Body of pancreas (tissue), 4 donors: ENCODE measurements at regions not wholly inside any gene's neighbourhood (a gene's known extent, or its start where the extent isn't known, plus 50 kb on each side); places are given as distances from the start of the nearest gene placed in this dataset.

Source experiments
- ATAC-seq: fragments of 150-250 bp; one replicate; pipeline ENCODE4 v1.9.1; 2016
- DNase-seq, 4 donors: peaks; one replicate each; pipeline ENCODE4 v3.0.0-alpha.2; 2019
- H3K27ac ChIP-seq, 4 donors: fragments of 200-600 bp; sonication (generic); 1 replicate in 3 of 4; 2 replicates in 1 of 4; pipeline versions ENCODE4 v1.5.1 to v1.6.1; 2016 to 2019; ENCODE audit warnings: mild to moderate bottlenecking in 1 of 4, mixed read lengths in 1 of 4, moderate library complexity in 1 of 4
- H3K27me3 ChIP-seq, 2 donors: fragments of 200-600 bp; sonication (generic); one replicate each; pipeline ENCODE4 v1.6.0; 2016; ENCODE audit warnings: mild to moderate bottlenecking in 1 of 2
- H3K36me3 ChIP-seq, 2 donors: fragments of 200-600 bp; sonication (generic); replicated peaks in 1 of 2; 2 replicates each; pipeline ENCODE4 v1.5.1; 2016; ENCODE audit warnings: low read depth in 2 of 2; ENCODE audit not compliant: insufficient read depth in 1 of 2
- H3K4me1 ChIP-seq: fragments of 200-600 bp; sonication (generic); one replicate; pipeline ENCODE4 v1.6.0; 2016
- H3K4me3 ChIP-seq, 2 donors: fragments of 200-600 bp; sonication (generic); 1 replicate in 1 of 2; 2 replicates in 1 of 2; pipeline ENCODE4 v1.5.1; 2016 to 2019
- H3K9me3 ChIP-seq, 3 donors: fragments of 200-600 bp; sonication (generic); 1 replicate in 2 of 3; 2 replicates in 1 of 3; pipeline ENCODE4 v1.5.1; 2016
- CTCF ChIP-seq, 7 experiments: fragments of 450-650 bp in 4 of 7; fragments of 200-600 bp in 3 of 7; sonication (generic) in 3 of 7; IDR thresholded peaks; one replicate each; pipeline ENCODE4 v1.5.1; 2016 to 2019; ENCODE audit warnings: antibody characterized with exemption in 7 of 7
- POLR2A ChIP-seq, 3 donors: fragments of 450-650 bp; IDR thresholded peaks; one replicate each; pipeline ENCODE4 v1.6.1; 2016; ENCODE audit warnings: antibody characterized with exemption in 3 of 3, mild to moderate bottlenecking in 2 of 3
- WGBS, 2 donors: methylation state at CpG; one replicate each; pipeline ENCODE4 v1.1.5; 2017; 5-methylcytosine and 5-hydroxymethylcytosine counted together
- intact Hi-C: fragments of 100-400 bp; cut with DNase I; formaldehyde crosslinking; loops from one replicate; pipeline ENCODE4 v1.15.1; 2023

- Histone ChIP-seq H3K27me3 (no peaks in the 10 kb centered on the region), H3K4me1 (no peaks in the 10 kb centered on the region), H3K36me3 (no peaks in the 10 kb centered on the region), H3K9me3 (no peaks in the 10 kb centered on the region), H3K4me3 (no peak overlapping the region), H3K27ac (no peak overlapping the region)
- TF ChIP-seq POLR2A (IDR thresholded peaks at IDR 0.05): no peak
- DNase-seq (no peak), ATAC-seq (no peak)
- 93 to 96% methylated on average over 1 of the region's 1 CpG for WGBS, 2 donors
- intact Hi-C loops: no loop called here
Observed at GRCh38 chr10:8230902-8231301, 176.4 kb downstream of the GATA3 start.

GRCh38 chr10:8233049-8233448 lies 178.6 kb downstream of the GATA3 start:
- Histone ChIP-seq H3K27ac (no peak overlapping the region), H3K4me1 (no peaks in the 10 kb centered on the region), H3K27me3 (no peaks in the 10 kb centered on the region), H3K4me3 (no peak overlapping the region), H3K9me3 (no peaks in the 10 kb centered on the region), H3K36me3 (no peaks in the 10 kb centered on the region)
- DNase-seq (no peak), ATAC-seq (no peak)
- TF ChIP-seq POLR2A (IDR thresholded peaks at IDR 0.05) (no peak), CTCF (IDR thresholded peaks at IDR 0.05) (no peak)
- 54 to 67% methylated on average over 3 of the region's 3 CpGs for WGBS, 2 donors
- intact Hi-C loops: no loop called here

- DNase-seq: no peak
- ATAC-seq: no peak
- no peak for TF ChIP-seq CTCF (IDR thresholded peaks at IDR 0.05)
- no peak for TF ChIP-seq POLR2A (IDR thresholded peaks at IDR 0.05)
- 55 to 69% methylated on average over 7 of the region's 7 CpGs for WGBS, 2 donors
- H3K9me3 ChIP-seq: no peaks in the 10 kb centered on the region
- H3K4me3 ChIP-seq: no peak overlapping the region
- H3K27ac ChIP-seq: no peak overlapping the region
- intact Hi-C loops: no loop called here
- no peaks in the 10 kb centered on the region for H3K27me3 ChIP-seq
- H3K36me3 ChIP-seq: no peaks in the 10 kb centered on the region
- H3K4me1 ChIP-seq: no peaks in the 10 kb centered on the region
Observed at GRCh38 chr10:8233832-8234259, 179.4 kb downstream of the GATA3 start.

GRCh38 chr10:8235253-8236027 lies 181.0 kb downstream of the GATA3 start:
- Histone ChIP-seq H3K9me3 (no peaks in the 10 kb centered on the region), H3K27ac (no peak overlapping the region), H3K4me3 (no peak overlapping the region), H3K4me1 (no peaks in the 10 kb centered on the region), H3K27me3 (no peaks in the 10 kb centered on the region), H3K36me3 (no peaks in the 10 kb centered on the region)
- TF ChIP-seq POLR2A (IDR thresholded peaks at IDR 0.05) (no peak), CTCF (IDR thresholded peaks at IDR 0.05) (no peak)
- DNase-seq (peak in 1 of 4 donors; percentile 4), ATAC-seq (no peak)
- intact Hi-C loops: no loop called here
- WGBS, 2 donors: 71 to 74% methylated on average over 22 to 25 of the region's 25 CpGs

- ATAC-seq (no peak), DNase-seq (no peak)
- Histone ChIP-seq H3K27me3 (no peaks in the 10 kb centered on the region), H3K9me3 (no peaks in the 10 kb centered on the region), H3K4me3 (no peak overlapping the region), H3K4me1 (no peaks in the 10 kb centered on the region), H3K27ac (no peak overlapping the region), H3K36me3 (no peaks in the 10 kb centered on the region)
- TF ChIP-seq CTCF (IDR thresholded peaks at IDR 0.05): no peak
- TF ChIP-seq POLR2A (IDR thresholded peaks at IDR 0.05): no peak
- WGBS, 2 donors: 44 to 52% methylated on average over 7 of the region's 7 CpGs
- intact Hi-C loops: no loop called here
Observed at GRCh38 chr10:8238986-8239385, 184.5 kb downstream of the GATA3 start.
